HepG2 (cell line): ENCODE measurements at regions not wholly inside any gene's neighbourhood (a gene's known extent, or its start where the extent isn't known, plus 50 kb on each side); places are given as distances from the start of the nearest gene placed in this dataset.

Experiments
- ATAC-seq: fragments of 200-7000 bp; cut with Tn5 transposase; 3 replicates; pipeline ENCODE4 v1.9.1; 2020; ENCODE audit warnings: mild to moderate bottlenecking, moderate library complexity
- BruUV-seq: library from RNA; stranded (reverse); fragments of 400-500 nt; replicated peaks from 2 replicates; lab custom pipeline; 2021; lab: Mats Ljungman, UMichigan
- CTCF ChIA-PET: fragments of 300-600 bp; formaldehyde crosslinking; extraction: SDS; loops from one replicate; lab custom pipeline; 2021; ENCODE audit warnings: low total read pairs, inconsistent platforms, low intra/inter-chr PET ratio; lab: Yijun Ruan, JAX
- POLR2A ChIA-PET: fragments of 350-600 bp; sonication (Branson Sonifier 250); formaldehyde crosslinking; loops from one replicate; lab custom pipeline; 2020; ENCODE audit warnings: antibody characterized with exemption, inconsistent platforms; lab: Yijun Ruan, JAX
- DNase-seq: peaks from one replicate; pipeline ENCODE4 v3.0.0-alpha.2; 2015; ENCODE audit warnings: low spot score
- FAIRE-seq: peaks from 3 replicates; lab custom pipeline; 2011; peaks lifted over from hg19 to GRCh38; lab: Jason Lieb, UNC
- H2AFZ ChIP-seq: one replicate; pipeline ENCODE4 v1.6.1; 2011; ENCODE audit warnings: low read length, inconsistent platforms
- H3K27ac ChIP-seq: fragments of 300-600 bp; 3 replicates; pipeline ENCODE4 v1.8.0; 2011; ENCODE audit warnings: mixed run types, mild to moderate bottlenecking, mixed read lengths, low read length, inconsistent platforms; ENCODE audit not compliant: insufficient read depth; ENCODE audit errors: extremely low read length
- H3K27me3 ChIP-seq, 2 experiments: fragments of 200-600 bp in 1 of 2; 2 replicates in 1 of 2; 3 replicates in 1 of 2; pipeline versions ENCODE4 v1.6.0 to v1.8.0; 2011; ENCODE audit warnings: low read length in 2 of 2, mild to moderate bottlenecking in 2 of 2, moderate library complexity in 2 of 2, inconsistent platforms in 1 of 2; ENCODE audit not compliant: insufficient read depth in 2 of 2, control insufficient read depth in 1 of 2
- H3K36me3 ChIP-seq, 2 experiments: fragments of 200-600 bp in 1 of 2; replicated peaks in 1 of 2; 2 replicates in 1 of 2; 3 replicates in 1 of 2; pipeline versions ENCODE4 v1.5.1 to v1.8.0; 2011; ENCODE audit warnings: low read length in 2 of 2, inconsistent platforms in 1 of 2; ENCODE audit not compliant: insufficient read depth in 2 of 2, control insufficient read depth in 1 of 2
- H3K4me1 ChIP-seq: 2 replicates; pipeline ENCODE4 v1.5.1; 2012; ENCODE audit warnings: low read length, inconsistent platforms; ENCODE audit not compliant: insufficient read depth
- H3K4me2 ChIP-seq: 2 replicates; pipeline ENCODE4 v1.6.0; 2011; ENCODE audit warnings: low read depth, low read length, inconsistent platforms
- H3K4me3 ChIP-seq, 3 experiments: fragments of 200-600 bp in 1 of 3; sonication (generic), shearing (Covaris generic) in 1 of 3; replicated peaks in 1 of 3; 2 replicates each; pipeline ENCODE4 v1.5.1; 2011 to 2016; ENCODE audit warnings: low read length in 3 of 3, inconsistent platforms in 2 of 3, low read depth in 2 of 3, mild to moderate bottlenecking in 2 of 3, control low read depth in 1 of 3, mixed read lengths in 1 of 3; ENCODE audit not compliant: insufficient read depth in 1 of 3
- H3K79me2 ChIP-seq: one replicate; pipeline ENCODE4 v1.6.1; 2011; ENCODE audit warnings: low read length, inconsistent platforms; ENCODE audit not compliant: insufficient read depth
- H3K9ac ChIP-seq: 2 replicates; pipeline ENCODE4 v1.6.0; 2011; ENCODE audit warnings: mild to moderate bottlenecking, low read depth, low read length, inconsistent platforms; ENCODE audit not compliant: insufficient read depth
- H3K9me3 ChIP-seq: 2 replicates; pipeline ENCODE4 v1.5.1; 2012; ENCODE audit warnings: mild to moderate bottlenecking, low read length
- H4K20me1 ChIP-seq: 2 replicates; pipeline ENCODE4 v1.6.0; 2011; ENCODE audit warnings: inconsistent platforms, mild to moderate bottlenecking, low read length, moderate library complexity; ENCODE audit not compliant: insufficient read depth
- CBX5 ChIP-seq: sonication (generic); formaldehyde crosslinking; IDR thresholded peaks from 2 replicates; pipeline ENCODE4 v1.4.0; 2020; ENCODE audit warnings: missing genetic modification reagents, borderline replicate concordance
- HMG20B ChIP-seq: conservative IDR thresholded peaks from 2 replicates; pipeline ENCODE4 v1.6.1; 2016; ENCODE audit warnings: missing genetic modification reagents, missing compliant biosample characterization
- HNRNPH1 ChIP-seq: fragments of 200-400 bp; formaldehyde crosslinking; optimal IDR thresholded peaks from 2 replicates; pipeline ENCODE3; 2017; ENCODE audit warnings: mild to moderate bottlenecking, low read depth, low read length
- KDM5A ChIP-seq: fragments of 200-600 bp; sonication (generic); IDR thresholded peaks from 2 replicates; pipeline ENCODE4 v1.7.0; 2018; ENCODE audit warnings: antibody characterized with exemption, mild to moderate bottlenecking, low read length, borderline replicate concordance
- NCOA2 ChIP-seq: sonication (generic); formaldehyde crosslinking; IDR thresholded peaks from 2 replicates; pipeline ENCODE4 v1.8.0; 2022; ENCODE audit warnings: inconsistent platforms
- POLR2AphosphoS2 ChIP-seq: IDR thresholded peaks from 2 replicates; pipeline ENCODE4 v1.6.1; 2011; ENCODE audit warnings: low read depth, low read length, improper control_type of control experiment
- ZNF143 ChIP-seq: sonication (generic); formaldehyde crosslinking; IDR thresholded peaks from 2 replicates; pipeline ENCODE4 v1.4.0; 2020; ENCODE audit warnings: missing genetic modification reagents
- ZNF446 ChIP-seq: sonication (generic); formaldehyde crosslinking; IDR thresholded peaks from 2 replicates; pipeline ENCODE4 v1.5.0; 2020; ENCODE audit warnings: mild to moderate bottlenecking, missing genetic modification reagents
- WGBS: methylation state at CpG from one replicate; pipeline ENCODE4 v1.1.6; 2017; ENCODE audit warnings: low lambda C conversion rate; 5-methylcytosine and 5-hydroxymethylcytosine counted together
- in situ Hi-C: cut with HindIII; loops from 2 replicates; pipeline ENCODE4 v1.10.0; 2017; ENCODE audit warnings: low pct_unique_long_range_greater_than_20kb; ENCODE audit not compliant: extremely low pct_ligation_motif_present
- intact Hi-C: fragments of 100-400 bp; cut with micrococcal nuclease; formaldehyde crosslinking; loops from one replicate; pipeline ENCODE4 v1.10.0; 2022; ENCODE audit not compliant: unreplicated experiment
- TF ChIP-seq, protein P1 (sequence below): sonication (generic); formaldehyde crosslinking; IDR thresholded peaks from 2 replicates; pipeline ENCODE4 v1.4.0; 2020; ENCODE audit warnings: missing genetic modification reagents
- TF ChIP-seq, protein P2 (sequence below), 2 experiments: sonication (generic) in 1 of 2; formaldehyde crosslinking in 1 of 2; IDR thresholded peaks; 2 replicates each; pipeline versions ENCODE4 v1.5.1 to v1.6.1; 2011 to 2020; ENCODE audit warnings: borderline replicate concordance in 1 of 2, low read depth in 1 of 2, low read length in 1 of 2, mild to moderate bottlenecking in 1 of 2, missing genetic modification reagents in 1 of 2, moderate library complexity in 1 of 2
- TF ChIP-seq, protein P3 (sequence below): sonication (generic); formaldehyde crosslinking; IDR thresholded peaks from 2 replicates; pipeline ENCODE4 v1.4.0; 2020; ENCODE audit warnings: missing genetic modification reagents, borderline replicate concordance
- TF ChIP-seq, protein P4 (sequence below): sonication (generic); formaldehyde crosslinking; IDR thresholded peaks from 2 replicates; pipeline ENCODE4 v1.4.0; 2020; ENCODE audit warnings: mild to moderate bottlenecking, missing genetic modification reagents
- TF ChIP-seq, protein P5 (sequence below): sonication (generic); formaldehyde crosslinking; IDR thresholded peaks from 2 replicates; pipeline ENCODE4 v1.4.0; 2020; ENCODE audit warnings: missing genetic modification reagents
- TF ChIP-seq, protein P6 (sequence below): sonication (generic); formaldehyde crosslinking; IDR thresholded peaks from 2 replicates; pipeline ENCODE4 v1.4.0; 2020; ENCODE audit warnings: missing genetic modification reagents; ENCODE audit errors: not compliant biosample characterization

DNA sequence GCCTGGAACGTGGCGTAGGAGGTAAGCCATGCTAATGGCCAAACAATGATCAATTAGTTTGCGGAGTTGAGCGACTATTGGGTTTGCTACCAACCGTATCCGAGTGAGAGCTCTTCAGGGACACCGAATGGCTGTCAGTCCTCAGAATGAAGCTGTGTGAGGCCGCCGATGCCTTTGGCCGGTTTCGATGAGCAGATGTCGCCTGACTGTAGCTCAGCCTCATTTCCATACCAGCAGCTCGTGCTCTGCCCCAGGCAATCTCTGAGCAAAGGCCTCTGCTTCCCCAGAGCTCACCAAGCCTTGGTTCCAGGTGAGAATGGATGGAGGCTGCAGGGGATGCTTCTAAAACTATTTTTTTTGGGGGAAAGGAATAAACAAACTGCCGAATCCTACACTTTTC is 111.7 kb upstream of the HS3ST4 start:
- 42% methylated on average over 14 of the region's 14 CpGs for WGBS
- H3K4me1 ChIP-seq: no peaks in the 10 kb centered on the region
- CTCF ChIA-PET: no interaction called here
- no peak overlapping the region for H3K9ac ChIP-seq
- in situ Hi-C loops (no loop called here), intact Hi-C loops (no loop called here)
- ATAC-seq: no peak
- H2AFZ ChIP-seq: no peak overlapping the region
- H3K27me3 ChIP-seq: peaks cover 0 to 32% of the 10 kb centered on the region in 2 experiments; a peak in 2 of 5 replicates
- POLR2A ChIA-PET: no interaction called here
- no TSS peak for BruUV-seq
- H3K4me3 ChIP-seq: no peak overlapping the region
- H3K9me3 ChIP-seq: no peaks in the 10 kb centered on the region
- no peaks in the 10 kb centered on the region for H4K20me1 ChIP-seq
- H3K79me2 ChIP-seq: no peaks in the 10 kb centered on the region
- DNase-seq: no peak
- no peak overlapping the region for H3K27ac ChIP-seq
- H3K36me3 ChIP-seq: no peaks in the 10 kb centered on the region
- no peak overlapping the region for H3K4me2 ChIP-seq
- FAIRE-seq: no peak
- TF ChIP-seq NCOA2 (CRISPR knock-in tag) (no peak), HNRNPH1 (no peak), HMG20B (CRISPR knock-in tag) (no peak), KDM5A (no peak), POLR2AphosphoS2 (no peak), ZNF446 (CRISPR knock-in tag) (no peak), CBX5 (CRISPR knock-in tag) (no peak), ZNF143 (CRISPR knock-in tag) (no peak)
- TF ChIP-seq, protein P1, sequence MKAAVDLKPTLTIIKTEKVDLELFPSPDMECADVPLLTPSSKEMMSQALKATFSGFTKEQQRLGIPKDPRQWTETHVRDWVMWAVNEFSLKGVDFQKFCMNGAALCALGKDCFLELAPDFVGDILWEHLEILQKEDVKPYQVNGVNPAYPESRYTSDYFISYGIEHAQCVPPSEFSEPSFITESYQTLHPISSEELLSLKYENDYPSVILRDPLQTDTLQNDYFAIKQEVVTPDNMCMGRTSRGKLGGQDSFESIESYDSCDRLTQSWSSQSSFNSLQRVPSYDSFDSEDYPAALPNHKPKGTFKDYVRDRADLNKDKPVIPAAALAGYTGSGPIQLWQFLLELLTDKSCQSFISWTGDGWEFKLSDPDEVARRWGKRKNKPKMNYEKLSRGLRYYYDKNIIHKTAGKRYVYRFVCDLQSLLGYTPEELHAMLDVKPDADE (CRISPR knock-in tag): no peak
- TF ChIP-seq, protein P2, sequence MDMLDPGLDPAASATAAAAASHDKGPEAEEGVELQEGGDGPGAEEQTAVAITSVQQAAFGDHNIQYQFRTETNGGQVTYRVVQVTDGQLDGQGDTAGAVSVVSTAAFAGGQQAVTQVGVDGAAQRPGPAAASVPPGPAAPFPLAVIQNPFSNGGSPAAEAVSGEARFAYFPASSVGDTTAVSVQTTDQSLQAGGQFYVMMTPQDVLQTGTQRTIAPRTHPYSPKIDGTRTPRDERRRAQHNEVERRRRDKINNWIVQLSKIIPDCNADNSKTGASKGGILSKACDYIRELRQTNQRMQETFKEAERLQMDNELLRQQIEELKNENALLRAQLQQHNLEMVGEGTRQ (IDR thresholded peaks at IDR 0.05; ENCODE audit: low read depth, low read length): no peak
- TF ChIP-seq, protein P2 (CRISPR knock-in tag; IDR thresholded peaks at IDR 0.05; ENCODE audit: borderline replicate concordance): no peak
- TF ChIP-seq, protein P3, sequence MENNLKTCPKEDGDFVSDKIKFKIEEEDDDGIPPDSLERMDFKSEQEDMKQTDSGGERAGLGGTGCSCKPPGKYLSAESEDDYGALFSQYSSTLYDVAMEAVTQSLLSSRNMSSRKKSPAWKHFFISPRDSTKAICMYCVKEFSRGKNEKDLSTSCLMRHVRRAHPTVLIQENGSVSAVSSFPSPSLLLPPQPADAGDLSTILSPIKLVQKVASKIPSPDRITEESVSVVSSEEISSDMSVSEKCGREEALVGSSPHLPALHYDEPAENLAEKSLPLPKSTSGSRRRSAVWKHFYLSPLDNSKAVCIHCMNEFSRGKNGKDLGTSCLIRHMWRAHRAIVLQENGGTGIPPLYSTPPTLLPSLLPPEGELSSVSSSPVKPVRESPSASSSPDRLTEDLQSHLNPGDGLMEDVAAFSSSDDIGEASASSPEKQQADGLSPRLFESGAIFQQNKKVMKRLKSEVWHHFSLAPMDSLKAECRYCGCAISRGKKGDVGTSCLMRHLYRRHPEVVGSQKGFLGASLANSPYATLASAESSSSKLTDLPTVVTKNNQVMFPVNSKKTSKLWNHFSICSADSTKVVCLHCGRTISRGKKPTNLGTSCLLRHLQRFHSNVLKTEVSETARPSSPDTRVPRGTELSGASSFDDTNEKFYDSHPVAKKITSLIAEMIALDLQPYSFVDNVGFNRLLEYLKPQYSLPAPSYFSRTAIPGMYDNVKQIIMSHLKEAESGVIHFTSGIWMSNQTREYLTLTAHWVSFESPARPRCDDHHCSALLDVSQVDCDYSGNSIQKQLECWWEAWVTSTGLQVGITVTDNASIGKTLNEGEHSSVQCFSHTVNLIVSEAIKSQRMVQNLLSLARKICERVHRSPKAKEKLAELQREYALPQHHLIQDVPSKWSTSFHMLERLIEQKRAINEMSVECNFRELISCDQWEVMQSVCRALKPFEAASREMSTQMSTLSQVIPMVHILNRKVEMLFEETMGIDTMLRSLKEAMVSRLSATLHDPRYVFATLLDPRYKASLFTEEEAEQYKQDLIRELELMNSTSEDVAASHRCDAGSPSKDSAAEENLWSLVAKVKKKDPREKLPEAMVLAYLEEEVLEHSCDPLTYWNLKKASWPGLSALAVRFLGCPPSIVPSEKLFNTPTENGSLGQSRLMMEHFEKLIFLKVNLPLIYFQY: no peak
- TF ChIP-seq, protein P4, sequence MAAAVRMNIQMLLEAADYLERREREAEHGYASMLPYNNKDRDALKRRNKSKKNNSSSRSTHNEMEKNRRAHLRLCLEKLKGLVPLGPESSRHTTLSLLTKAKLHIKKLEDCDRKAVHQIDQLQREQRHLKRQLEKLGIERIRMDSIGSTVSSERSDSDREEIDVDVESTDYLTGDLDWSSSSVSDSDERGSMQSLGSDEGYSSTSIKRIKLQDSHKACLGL: no peak
- TF ChIP-seq, protein P5, sequence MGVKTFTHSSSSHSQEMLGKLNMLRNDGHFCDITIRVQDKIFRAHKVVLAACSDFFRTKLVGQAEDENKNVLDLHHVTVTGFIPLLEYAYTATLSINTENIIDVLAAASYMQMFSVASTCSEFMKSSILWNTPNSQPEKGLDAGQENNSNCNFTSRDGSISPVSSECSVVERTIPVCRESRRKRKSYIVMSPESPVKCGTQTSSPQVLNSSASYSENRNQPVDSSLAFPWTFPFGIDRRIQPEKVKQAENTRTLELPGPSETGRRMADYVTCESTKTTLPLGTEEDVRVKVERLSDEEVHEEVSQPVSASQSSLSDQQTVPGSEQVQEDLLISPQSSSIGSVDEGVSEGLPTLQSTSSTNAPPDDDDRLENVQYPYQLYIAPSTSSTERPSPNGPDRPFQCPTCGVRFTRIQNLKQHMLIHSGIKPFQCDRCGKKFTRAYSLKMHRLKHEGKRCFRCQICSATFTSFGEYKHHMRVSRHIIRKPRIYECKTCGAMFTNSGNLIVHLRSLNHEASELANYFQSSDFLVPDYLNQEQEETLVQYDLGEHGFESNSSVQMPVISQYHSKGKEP (CRISPR knock-in tag): no peak
- TF ChIP-seq, protein P6, sequence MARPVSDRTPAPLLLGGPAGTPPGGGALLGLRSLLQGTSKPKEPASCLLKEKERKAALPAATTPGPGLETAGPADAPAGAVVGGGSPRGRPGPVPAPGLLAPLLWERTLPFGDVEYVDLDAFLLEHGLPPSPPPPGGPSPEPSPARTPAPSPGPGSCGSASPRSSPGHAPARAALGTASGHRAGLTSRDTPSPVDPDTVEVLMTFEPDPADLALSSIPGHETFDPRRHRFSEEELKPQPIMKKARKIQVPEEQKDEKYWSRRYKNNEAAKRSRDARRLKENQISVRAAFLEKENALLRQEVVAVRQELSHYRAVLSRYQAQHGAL (CRISPR knock-in tag): no peak
